ENCODE measurements at regions not wholly inside any gene's neighbourhood (a gene's known extent, or its start where the extent isn't known, plus 50 kb on each side); places are given as distances from the start of the nearest gene placed in this dataset.

DNA sequence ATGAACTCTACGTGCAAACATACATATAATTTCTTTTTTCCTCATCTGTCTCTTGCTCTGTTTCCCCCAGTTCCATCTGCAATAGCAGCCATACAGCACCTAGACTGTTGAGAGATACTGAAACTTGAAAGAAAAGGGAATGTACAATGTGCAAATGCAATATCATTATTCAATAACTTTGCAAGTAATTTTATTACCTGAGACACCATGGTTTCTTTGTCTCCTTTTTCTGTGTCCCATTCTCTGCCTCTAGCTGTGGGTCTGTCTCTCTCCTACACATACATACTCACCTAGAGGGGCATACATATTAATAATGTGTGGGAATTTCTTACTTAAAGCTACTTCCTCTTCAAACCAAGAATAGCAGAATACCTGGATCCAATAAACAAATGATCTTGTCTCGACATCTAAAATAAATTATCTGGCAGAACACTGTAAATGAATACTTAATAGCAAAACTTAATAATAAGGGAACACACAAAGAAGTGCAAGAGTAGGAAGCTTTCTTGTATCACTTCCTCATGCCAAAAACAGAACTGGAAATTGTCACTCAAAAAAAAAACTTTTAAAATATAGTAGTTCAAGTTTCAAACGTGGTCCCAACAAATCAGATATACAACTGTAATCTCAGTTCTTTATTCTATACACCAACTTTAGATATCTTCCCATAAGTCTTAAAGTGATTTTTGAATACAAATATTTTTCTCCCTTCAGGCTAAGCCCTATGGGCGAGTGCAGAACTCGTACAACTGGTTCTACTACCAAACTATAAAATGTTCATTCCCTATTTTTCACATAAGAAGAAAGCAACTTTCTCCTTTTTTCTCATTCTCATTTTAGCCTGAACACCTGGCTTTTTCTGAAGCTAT, 194.6 kb downstream of the NRIP1 start:
- no peak for DNase-seq

DNA sequence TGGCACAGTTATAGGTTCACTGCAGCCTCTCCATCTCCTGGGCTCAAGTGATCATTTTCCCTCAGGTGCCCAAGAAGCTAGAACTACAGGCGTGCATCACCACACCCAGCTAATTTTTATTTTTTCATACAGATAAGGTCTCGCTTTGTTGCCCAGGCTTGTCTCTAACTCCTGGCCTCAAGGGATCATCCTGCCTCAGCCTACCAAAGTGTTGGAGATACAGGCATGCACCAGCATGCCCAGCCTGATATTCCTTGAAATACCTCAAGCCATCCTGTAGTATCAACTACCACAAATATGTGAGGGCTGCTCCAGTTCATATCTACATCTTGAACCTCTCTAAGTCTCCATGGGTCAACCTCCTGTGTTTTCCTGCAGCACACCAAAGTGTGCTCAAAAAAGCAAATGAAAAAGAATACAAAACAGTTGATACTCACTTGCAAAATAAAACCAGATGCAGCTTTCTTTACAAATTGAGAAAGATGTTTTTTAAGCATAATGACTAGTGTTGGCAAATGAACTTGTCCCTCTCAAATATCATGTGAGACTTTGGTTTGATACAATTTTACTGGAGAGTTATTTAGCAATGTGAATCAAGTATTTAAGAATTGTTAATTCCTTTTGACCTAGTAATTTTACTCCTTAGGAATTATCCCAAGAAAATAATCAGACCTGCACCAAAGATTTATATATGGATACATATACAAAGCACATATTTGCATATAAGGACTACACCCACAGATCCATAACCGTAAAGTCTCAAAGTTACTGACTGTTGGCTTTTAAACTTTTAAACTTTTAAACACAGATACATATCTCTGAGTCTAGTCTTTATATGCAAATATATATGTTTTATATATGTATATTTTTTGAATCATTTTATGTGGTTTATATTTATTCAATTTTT, 197.7 kb downstream of the NRIP1 start:
- no peak for DNase-seq

DNA sequence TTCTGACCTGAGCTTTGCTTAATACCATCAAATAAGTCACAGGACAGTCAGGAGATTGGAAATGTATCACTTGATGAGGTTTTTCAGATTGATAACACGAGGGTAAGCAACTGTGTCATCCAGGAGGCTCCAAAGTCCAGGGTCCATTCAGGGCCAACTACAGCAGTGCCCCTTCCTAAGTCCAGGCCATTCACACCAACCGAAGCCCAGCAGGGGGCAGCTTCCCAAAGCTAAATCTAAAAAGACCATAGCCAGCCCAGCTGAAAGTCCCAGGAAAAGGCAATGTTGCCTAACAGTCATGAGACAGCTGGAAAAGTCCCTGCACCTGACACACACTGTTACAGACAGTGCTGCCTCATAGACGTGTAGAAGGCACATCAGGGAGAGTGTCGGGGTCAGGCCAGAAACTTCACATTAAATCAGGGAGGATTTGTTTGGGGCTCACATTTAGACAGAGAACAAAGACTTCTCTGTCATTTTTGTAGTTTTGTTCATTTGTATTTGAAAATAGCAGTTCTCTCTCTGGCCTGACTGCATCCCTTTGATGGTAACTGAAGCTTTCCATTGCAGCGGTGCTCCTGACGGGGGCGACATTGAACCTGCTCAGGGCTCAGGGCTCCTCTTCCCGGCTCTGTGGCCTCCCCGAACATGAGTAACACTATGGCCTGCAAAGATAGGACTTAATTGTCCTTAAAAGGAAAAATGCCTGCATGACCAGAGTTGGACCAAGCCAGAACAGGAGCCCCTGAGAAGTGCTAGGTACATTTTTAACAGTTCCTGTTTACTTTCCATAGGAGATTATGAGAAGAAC, 200.4 kb downstream of the NRIP1 start:
- no peak for DNase-seq

DNA sequence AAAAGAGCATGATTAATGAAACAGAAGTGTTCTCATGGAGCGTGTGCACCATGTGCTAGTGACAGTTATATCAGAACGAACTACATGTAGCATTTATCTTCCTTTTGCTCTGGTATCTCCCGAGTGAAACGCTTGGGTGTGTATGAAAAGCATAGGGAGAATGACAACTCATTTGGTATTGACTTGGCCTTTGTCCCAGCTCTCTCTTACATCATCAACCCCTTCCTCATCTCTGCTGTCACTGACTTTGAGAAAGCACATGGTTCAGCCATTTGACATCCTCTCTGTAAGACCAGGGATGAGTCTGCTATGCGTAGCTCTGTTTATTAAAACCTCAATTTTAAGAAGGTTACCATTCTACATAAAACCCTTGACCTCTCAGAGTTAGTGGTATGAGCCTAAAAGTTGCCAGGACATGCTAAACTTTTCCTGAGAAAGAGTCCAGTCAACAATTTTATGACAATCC, 201.0 kb downstream of the NRIP1 start:
- DNase-seq: no peak

GRCh38 chr21:14862794-14863720, 201.7 kb downstream of the NRIP1 start:
- DNase-seq: no peak

DNA sequence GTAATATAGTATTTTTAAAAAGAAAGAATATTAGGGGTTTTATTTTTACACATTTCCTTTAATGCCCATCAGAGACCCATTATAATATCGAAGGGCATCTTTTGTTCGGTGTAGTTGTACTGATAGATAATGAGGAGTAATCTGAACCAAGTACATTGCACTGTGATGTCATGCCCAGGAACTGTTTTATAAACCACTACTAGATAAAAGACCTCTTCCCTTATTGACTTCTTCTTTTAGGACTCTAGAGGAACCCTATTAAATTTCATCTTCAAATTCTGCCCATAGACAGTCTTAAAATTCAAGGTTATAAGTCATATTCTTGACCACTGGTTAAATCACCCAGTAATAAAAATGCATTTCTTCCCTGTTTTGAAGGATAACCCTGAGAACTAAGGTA, 206.5 kb downstream of the NRIP1 start:
- DNase-seq: no peak

DNA sequence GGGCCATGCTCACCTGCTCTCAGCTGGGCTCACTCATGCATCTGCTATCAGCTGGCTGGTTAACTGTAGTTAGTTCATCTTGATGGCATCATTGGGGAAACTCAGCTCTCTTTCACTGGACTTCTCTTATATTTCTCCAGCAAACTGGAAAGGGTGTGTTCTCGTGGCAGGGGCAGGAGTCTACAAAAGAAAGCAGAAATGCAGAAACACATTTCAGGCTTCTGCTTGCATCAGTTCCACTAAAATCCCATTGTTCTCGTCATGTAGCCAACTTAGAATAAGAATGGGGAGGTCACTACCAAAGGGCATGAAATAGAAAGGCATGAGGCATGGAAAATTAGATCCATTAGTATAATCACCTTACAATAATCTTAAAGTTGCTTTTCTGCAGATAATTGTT, 207.3 kb downstream of the NRIP1 start:
- DNase-seq: no peak

- no peak for DNase-seq
Observed at GRCh38 chr21:14850394-14850793, 214.4 kb downstream of the NRIP1 start.

GRCh38 chr21:14846621-14847020, 218.2 kb downstream of the NRIP1 start:
- no peak for DNase-seq

- DNase-seq: no peak
Observed at GRCh38 chr21:14844001-14844400, 220.8 kb downstream of the NRIP1 start.

GRCh38 chr21:14842601-14843000, 222.2 kb downstream of the NRIP1 start:
- DNase-seq: no peak

- no peak for DNase-seq
Observed at GRCh38 chr21:14841511-14842472, 223.0 kb downstream of the NRIP1 start.

GRCh38 chr21:14838400-14838799, 226.4 kb downstream of the NRIP1 start:
- no peak for DNase-seq

GRCh38 chr21:14836950-14837349, 227.8 kb downstream of the NRIP1 start:
- DNase-seq: no peak

DNA sequence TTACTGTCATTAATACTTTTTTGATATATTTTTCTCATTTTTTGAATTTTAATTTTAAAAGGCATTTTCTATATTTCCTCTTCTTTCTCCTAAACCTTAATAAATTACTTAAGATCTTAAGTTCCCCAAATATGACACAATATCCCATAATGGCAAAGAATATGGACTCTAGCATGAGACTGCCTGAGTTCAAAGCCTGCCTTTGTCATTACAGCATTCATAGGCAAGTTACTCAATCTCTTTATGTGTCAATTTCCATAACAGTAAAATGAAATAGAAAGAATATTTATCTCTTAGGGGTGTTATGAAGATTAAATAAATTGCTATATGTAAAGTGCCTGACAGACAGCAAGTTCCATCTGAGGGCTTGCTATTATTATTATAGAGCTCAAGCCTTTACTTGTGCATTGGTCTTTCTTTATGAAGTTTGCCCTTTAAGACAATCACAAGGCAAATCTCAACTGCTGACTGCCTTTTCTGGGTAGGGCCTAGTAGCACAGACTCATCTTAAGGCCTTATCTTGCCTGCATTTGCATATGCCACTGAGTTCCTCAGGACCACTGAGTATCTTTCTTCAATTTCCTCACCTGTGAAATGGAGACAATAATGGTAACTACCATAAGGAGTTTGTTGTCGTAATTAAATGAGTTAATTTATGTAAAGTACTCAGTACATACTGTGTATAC, 231.0 kb downstream of the NRIP1 start:
- no peak for DNase-seq

DNA sequence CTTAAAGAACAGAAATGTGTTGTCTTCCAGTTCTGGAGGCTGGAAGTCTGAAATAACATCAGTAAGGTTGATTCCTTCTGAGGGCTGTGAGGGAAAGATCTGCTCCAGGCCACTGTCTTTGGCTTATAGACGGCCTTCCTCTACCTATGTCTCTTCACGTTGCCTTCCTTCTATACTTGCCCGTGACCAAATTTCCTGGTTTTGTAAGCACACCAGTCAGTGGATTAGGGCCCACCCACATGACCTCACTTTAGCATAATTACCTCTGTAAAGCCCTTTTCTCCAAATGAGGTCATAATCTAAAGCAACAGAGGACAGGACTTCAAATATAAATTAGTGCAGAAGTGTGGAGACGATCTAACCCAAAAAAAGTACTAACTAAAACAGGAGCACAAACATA, 231.6 kb downstream of the NRIP1 start:
- DNase-seq: no peak

DNA sequence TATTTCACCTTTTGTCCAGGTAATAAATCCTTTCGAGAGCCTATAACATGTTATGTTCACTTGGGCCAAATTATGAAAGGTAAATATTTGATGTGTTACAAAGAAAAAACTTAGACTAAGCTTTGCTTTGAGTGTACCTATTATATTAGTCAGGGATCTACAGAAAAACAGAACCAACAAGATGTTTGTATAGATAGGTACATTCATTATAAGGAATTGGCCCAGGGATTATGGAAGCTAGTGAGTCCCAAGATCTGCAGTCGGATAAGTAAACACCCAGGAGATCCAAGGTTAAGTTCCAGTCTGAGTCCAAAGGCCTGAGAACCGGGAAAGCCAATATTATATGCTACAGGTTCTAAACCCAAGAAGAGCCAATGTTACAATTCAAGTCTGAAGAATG, 234.5 kb downstream of the NRIP1 start:
- no peak for DNase-seq

DNA sequence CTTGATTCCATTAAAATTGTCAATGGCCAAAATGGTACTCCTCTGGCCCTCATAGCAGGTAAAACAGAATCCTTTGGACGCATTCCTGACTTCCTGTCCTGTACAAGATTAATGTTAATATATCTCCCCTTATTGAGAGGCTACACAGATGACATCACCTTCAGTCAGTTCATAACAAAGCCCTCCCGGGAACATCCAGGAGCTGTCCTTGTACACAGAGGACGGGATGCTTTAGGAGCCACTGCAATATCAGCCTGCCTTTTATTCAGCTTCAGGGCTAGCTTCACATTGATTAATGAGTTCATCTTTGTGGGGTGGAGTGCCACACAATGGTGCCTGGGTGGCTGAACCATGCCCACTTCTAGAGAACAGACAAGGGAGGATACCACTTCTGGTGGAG, 235.1 kb downstream of the NRIP1 start:
- DNase-seq: no peak

DNA sequence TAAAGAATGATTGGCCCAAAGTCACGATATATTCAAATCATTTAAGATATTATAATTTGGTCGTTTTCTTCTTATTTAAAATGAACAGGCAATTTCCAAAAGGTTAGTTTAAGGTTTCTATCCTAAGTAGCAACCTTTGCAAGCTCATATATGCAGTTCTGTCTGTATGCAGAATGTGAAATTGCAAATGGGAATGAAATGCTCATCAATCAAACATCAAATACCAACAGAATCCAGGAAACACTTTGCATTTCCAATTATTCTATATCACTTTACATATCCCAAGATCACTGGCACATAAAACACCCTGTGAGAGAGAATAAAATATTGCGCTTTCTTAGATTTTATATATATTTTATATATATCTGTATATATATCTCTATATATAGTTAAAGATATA, 237.3 kb downstream of the NRIP1 start:
- DNase-seq: no peak

DNA sequence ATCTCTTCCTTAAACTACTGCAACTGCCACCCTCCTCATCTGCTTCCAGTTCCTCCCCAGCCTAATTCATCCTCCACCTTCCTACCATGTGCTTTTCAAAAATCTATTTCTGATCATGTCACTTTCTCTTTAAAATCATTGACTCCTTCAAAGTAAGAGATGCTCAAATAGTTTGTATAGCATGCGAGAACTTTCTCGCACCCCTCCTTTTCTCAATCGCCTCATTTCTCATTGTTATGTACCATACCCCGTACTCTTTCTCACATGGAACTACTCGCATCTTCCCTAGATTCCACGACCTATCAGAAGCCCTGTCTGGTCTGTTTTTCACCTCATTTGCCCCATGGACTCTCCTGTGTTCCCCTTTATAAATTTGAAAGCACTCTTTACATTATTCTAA, 238.2 kb downstream of the NRIP1 start:
- DNase-seq: no peak
